Sigmoid colon (tissue), 4 donors: ENCODE measurements at regions not wholly inside any gene's neighbourhood (a gene's known extent, or its start where the extent isn't known, plus 50 kb on each side); places are given as distances from the start of the nearest gene placed in this dataset.
"Not testable (repeated sequence)": the region's sequence is repeated elsewhere in the genome, so short reads cannot be mapped to it uniquely, and the experiment has no call there.

ENCODE experiments used
- CTCF ChIP-seq, 4 experiments: fragments of 450-650 bp in 3 of 4; fragments of 200-600 bp in 1 of 4; IDR thresholded peaks; one replicate each; pipeline ENCODE4 v1.5.1; 2016 to 2019; ENCODE audit warnings: antibody characterized with exemption in 4 of 4, mild to moderate bottlenecking in 3 of 4, moderate library complexity in 2 of 4
- POLR2A ChIP-seq, 2 donors: fragments of 450-650 bp; IDR thresholded peaks; one replicate each; pipeline ENCODE4 v1.6.1; 2016; ENCODE audit warnings: antibody characterized with exemption in 2 of 2, mild to moderate bottlenecking in 2 of 2, moderate library complexity in 2 of 2
- POLR2AphosphoS5 ChIP-seq, 4 donors: sonication (generic); formaldehyde crosslinking; IDR thresholded peaks; one replicate each; pipeline ENCODE4 v1.6.1; 2017; ENCODE audit warnings: antibody characterized with exemption in 4 of 4

- not testable (repeated sequence) for TF ChIP-seq CTCF, POLR2AphosphoS5, POLR2A (IDR thresholded peaks at IDR 0.05)
Observed at GRCh38 chr5:124526079-124526478, 220.4 kb downstream of the ZNF608 start.
